ENCODE measurements at regions not wholly inside any gene's neighbourhood (a gene's known extent, or its start where the extent isn't known, plus 50 kb on each side); places are given as distances from the start of the nearest gene placed in this dataset.

DNA sequence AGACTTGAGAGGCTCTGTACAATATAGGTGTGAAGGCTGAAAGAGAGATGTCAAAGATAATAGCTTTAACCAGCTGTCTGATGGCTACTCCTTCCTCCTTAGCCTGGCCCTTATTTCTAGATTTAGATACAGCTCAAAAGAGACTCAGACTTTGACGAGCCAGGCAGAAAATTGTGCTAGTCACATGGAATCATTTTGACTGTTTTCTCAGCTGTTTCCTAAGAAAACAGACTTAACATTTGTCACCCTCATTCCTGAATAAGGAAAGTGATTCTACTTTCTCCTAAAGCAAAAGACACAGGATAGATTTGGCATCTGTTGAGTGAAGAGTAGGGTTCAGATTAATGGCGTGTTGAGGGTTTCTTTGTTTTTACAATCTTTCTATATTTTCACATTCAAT lies 340.7 kb downstream of the DHX15 start:
- no peak for DNase-seq (ENCODE audit: low spot score in 2 of 2)
- no peak for TF ChIP-seq POLR2A (IDR thresholded peaks at IDR 0.05)
- TF ChIP-seq EP300 (IDR thresholded peaks at IDR 0.05) = no peak
- TF ChIP-seq, protein P1, sequence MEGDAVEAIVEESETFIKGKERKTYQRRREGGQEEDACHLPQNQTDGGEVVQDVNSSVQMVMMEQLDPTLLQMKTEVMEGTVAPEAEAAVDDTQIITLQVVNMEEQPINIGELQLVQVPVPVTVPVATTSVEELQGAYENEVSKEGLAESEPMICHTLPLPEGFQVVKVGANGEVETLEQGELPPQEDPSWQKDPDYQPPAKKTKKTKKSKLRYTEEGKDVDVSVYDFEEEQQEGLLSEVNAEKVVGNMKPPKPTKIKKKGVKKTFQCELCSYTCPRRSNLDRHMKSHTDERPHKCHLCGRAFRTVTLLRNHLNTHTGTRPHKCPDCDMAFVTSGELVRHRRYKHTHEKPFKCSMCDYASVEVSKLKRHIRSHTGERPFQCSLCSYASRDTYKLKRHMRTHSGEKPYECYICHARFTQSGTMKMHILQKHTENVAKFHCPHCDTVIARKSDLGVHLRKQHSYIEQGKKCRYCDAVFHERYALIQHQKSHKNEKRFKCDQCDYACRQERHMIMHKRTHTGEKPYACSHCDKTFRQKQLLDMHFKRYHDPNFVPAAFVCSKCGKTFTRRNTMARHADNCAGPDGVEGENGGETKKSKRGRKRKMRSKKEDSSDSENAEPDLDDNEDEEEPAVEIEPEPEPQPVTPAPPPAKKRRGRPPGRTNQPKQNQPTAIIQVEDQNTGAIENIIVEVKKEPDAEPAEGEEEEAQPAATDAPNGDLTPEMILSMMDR (IDR thresholded peaks at IDR 0.05) = no peak
- TF ChIP-seq POLR2AphosphoS5 (IDR thresholded peaks at IDR 0.05) = no peak
- H3K9me3 ChIP-seq = no peaks in the 10 kb centered on the region
- H3K4me1 ChIP-seq = peaks cover 2% of the 10 kb centered on the region
- no peaks in the 10 kb centered on the region for H3K27me3 ChIP-seq
- H3K4me3 ChIP-seq = no peak overlapping the region
- H3K27ac ChIP-seq = no peak overlapping the region
- no peaks in the 10 kb centered on the region for H3K36me3 ChIP-seq
- WGBS = 82% methylated on average over 2 of the region's 2 CpGs

DNA sequence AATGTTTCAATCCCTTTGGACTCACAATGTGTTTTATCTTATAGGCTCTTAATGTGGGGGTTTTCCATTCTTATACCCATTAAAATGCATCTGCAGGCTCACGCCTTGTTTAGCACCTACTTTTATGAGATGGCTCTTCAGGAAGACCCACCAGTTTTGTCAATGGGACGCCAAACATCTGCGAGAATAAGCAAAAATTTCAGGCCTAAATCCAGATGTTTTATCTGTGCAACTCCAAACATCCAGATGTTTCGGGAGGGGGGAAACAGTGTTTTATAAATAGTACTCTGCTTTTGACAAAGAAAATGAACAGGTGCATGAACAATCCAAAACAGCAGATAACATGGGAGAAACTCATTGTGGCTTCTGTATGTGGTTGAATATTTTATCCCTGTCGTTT lies 342.8 kb downstream of the DHX15 start:
- WGBS = 83% methylated on average over 5 of the region's 5 CpGs
- Histone ChIP-seq H3K4me3 (no peak overlapping the region), H3K27me3 (no peaks in the 10 kb centered on the region), H3K9me3 (no peaks in the 10 kb centered on the region), H3K27ac (no peak overlapping the region), H3K4me1 (peaks cover 2% of the 10 kb centered on the region), H3K36me3 (no peaks in the 10 kb centered on the region)
- DNase-seq (ENCODE audit: low spot score in 2 of 2) = no peak
- TF ChIP-seq POLR2AphosphoS5 (IDR thresholded peaks at IDR 0.05) (no peak), POLR2A (IDR thresholded peaks at IDR 0.05) (no peak), EP300 (IDR thresholded peaks at IDR 0.05) (no peak)
- TF ChIP-seq, protein P1 (IDR thresholded peaks at IDR 0.05) = no peak

DNA sequence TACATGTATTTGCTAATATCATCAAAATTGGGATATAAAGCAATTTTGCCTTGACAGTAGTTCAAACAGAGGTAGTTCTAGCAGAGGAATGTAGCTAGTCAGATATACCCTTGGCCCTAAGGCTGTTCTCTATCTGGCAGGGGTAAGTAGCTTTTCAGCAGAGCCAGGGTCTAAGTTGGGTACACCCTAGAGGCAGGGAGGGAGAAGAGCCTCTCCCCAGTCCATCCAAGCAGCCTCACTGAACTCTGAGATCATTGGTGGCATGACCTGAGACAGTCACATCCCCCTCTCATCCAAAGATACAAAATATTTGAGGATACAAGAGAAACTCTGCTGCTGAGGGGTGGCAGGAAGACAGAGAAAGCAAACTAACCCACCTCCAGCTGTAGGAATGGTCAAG lies 343.7 kb downstream of the DHX15 start:
- TF ChIP-seq POLR2A (IDR thresholded peaks at IDR 0.05) (no peak), POLR2AphosphoS5 (IDR thresholded peaks at IDR 0.05) (no peak), EP300 (IDR thresholded peaks at IDR 0.05) (no peak)
- TF ChIP-seq, protein P1 (IDR thresholded peaks at IDR 0.05) = no peak
- no peak overlapping the region for H3K4me3 ChIP-seq
- H3K27me3 ChIP-seq = no peaks in the 10 kb centered on the region
- H3K9me3 ChIP-seq = no peaks in the 10 kb centered on the region
- no peaks in the 10 kb centered on the region for H3K36me3 ChIP-seq
- no peak overlapping the region for H3K27ac ChIP-seq
- H3K4me1 ChIP-seq = peaks cover 2% of the 10 kb centered on the region
- no peak for DNase-seq (ENCODE audit: low spot score in 2 of 2)

DNA sequence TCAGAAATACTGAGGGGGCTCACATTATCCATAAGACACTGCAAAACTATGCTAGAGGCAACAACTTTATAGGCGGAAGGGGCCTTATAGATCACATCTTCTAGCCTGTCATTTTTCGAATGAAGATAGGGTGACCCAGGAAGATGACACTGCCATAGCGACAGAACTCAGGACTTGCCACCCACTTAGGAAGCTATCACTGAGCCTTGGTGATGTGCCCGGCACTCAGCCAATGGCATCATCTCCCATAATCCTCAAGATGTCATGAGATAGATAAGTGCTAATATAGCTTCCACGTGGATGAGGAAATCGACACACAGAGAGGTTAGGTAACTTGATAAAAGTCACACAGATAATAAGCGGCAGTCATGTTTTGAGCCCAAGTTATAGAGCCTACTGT lies 346.6 kb downstream of the DHX15 start:
- Histone ChIP-seq H3K36me3 (no peaks in the 10 kb centered on the region), H3K27me3 (no peaks in the 10 kb centered on the region), H3K4me3 (no peak overlapping the region), H3K4me1 (no peaks in the 10 kb centered on the region), H3K9me3 (no peaks in the 10 kb centered on the region), H3K27ac (no peak overlapping the region)
- TF ChIP-seq, protein P1 (IDR thresholded peaks at IDR 0.05) = no peak
- TF ChIP-seq POLR2A (IDR thresholded peaks at IDR 0.05) (no peak), EP300 (IDR thresholded peaks at IDR 0.05) (no peak), POLR2AphosphoS5 (IDR thresholded peaks at IDR 0.05) (no peak)
- DNase-seq (ENCODE audit: low spot score in 2 of 2) = no peak
- WGBS = 94% methylated on average over 7 of the region's 7 CpGs

DNA sequence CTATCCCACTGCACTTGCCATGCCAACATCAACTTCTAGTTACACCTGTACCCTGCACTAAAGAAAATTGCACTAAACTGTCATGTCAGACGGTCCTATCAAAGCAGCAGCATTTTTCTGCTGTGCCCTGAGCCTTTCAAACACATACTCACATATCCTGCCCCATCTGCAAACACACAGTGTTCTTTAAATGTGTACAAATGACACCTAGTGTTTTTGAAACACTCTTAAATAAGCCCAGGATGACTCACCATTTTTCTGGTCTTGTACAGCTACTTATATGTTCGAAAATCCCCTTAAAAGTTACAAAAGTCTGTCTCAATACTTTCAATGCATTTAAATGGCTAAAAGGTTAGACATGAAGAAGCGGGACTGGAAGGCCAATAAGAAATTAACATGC lies 346.7 kb upstream of the PPARGC1A start:
- no peak overlapping the region for H3K27ac ChIP-seq
- no peak for TF ChIP-seq EP300 (IDR thresholded peaks at IDR 0.05)
- no peak for TF ChIP-seq POLR2A (IDR thresholded peaks at IDR 0.05)
- TF ChIP-seq, protein P1 (IDR thresholded peaks at IDR 0.05) = no peak
- no peak for TF ChIP-seq POLR2AphosphoS5 (IDR thresholded peaks at IDR 0.05)
- 82% methylated on average over 3 of the region's 3 CpGs for WGBS
- no peaks in the 10 kb centered on the region for H3K36me3 ChIP-seq
- no peaks in the 10 kb centered on the region for H3K9me3 ChIP-seq
- no peak for DNase-seq (ENCODE audit: low spot score in 2 of 2)
- no peak overlapping the region for H3K4me3 ChIP-seq
- H3K27me3 ChIP-seq = no peaks in the 10 kb centered on the region
- no peaks in the 10 kb centered on the region for H3K4me1 ChIP-seq

Measured in suprapubic skin (tissue), 4 donors.